NCI-H2029 (cell line): ENCODE measurements at regions not wholly inside any gene's neighbourhood (a gene's known extent, or its start where the extent isn't known, plus 50 kb on each side); places are given as distances from the start of the nearest gene placed in this dataset.
"Not testable (repeated sequence)": the region's sequence is repeated elsewhere in the genome, so short reads cannot be mapped to it uniquely, and the experiment has no call there.

ENCODE experiments used
- DNase-seq: peaks from one replicate; lab custom pipeline; 2025; lab: John Stamatoyannopoulos, UW

GRCh38 chr2:59176737-59177136 lies 935.6 kb upstream of the FANCL start:
- no peak for DNase-seq

GRCh38 chr2:59174536-59175243 lies 933.6 kb upstream of the FANCL start:
- no peak for DNase-seq

DNA sequence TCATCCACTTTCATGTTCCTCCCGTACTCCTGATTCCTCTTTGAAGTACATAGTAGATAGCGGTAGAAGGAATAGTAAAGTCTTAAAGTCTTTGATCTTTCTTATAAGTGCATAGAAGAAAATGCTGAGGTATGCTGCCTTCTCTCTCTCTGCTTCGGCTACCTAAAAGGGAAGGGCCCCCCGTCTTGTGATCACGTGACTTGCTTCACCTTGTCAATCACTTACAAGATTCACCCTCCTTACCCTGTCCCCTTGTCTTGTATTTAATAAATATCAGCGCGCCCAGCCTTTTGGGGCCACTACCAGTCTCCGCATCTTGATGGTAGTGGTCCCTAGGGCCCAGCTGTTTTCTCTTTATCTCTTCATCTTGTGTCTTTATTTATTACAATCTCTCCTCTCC lies 932.2 kb upstream of the FANCL start:
- DNase-seq = no peak

- no peak for DNase-seq
Measured at GRCh38 chr2:59171019-59171418, 929.9 kb upstream of the FANCL start.

DNA sequence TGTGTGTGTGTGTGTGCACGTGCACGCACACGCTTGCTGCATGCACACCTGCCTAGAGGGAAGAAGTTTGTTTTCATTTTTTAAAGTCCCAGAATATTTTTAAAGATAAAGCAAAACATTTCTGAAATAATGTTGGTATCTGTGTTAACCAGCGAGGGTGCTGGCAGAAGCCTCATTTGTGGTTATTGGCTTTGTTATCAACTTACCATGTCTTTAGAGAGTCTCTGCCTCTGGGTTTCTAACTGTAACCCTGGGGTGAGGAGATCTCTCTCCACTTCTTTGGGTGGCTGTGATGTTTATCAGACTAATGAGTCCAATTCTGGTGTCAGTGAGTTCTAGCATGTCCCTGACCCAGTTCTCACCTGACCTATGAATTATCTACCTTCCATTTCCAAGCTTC lies 927.6 kb upstream of the FANCL start:
- no peak for DNase-seq

- peak; percentile 64 for DNase-seq
Measured at GRCh38 chr2:59167514-59167913, 926.4 kb upstream of the FANCL start.

GRCh38 chr2:59157908-59158307 lies 916.8 kb upstream of the FANCL start:
- not testable (repeated sequence) for DNase-seq

DNA sequence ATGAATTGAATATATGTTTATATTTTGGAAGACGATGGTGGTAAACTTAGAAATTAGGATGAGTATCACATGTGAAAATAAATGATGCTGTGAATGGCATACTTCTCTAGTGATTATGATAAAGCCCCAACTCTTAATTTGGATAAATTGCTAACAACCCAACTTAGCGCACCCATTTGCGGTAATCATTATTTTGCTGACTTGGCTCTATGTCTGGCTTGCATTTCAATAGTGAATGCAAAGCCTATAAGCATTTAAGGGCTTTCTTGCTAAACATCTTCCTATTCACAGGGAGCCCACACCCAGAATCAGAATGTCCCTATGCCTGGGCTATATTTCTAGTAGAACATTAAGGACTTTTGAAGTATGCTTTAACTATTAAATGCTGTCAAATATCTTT lies 910.7 kb upstream of the FANCL start:
- DNase-seq = no peak

DNA sequence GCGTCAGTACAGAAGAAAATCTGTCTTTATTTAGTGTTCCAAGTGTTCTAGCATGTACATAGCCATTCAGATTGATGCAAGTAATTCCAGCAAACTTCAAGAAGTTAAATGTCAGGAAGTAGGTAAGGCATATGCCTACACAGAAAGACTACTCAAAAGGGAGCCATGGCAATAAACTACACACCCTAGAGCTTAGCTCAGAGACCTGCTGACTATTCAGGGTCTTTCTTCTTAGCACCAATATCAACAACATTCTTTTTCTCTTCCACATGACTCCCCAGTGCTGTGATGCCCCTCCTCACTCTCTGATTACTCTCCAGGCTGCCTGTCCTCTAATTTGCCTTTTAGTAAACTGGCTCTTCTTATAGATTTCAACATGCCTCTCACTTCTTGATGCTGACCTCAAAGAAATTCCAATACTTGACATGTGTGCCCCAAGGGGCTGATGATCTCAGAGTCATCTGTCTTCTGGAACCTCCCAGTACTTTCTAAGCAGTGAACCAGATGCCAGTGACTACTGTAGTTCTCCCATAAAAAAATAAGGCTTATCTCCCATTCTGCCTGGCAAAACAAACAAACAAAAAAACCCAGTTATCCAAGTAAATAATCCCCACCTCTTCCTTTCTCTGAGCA lies 909.2 kb upstream of the FANCL start:
- DNase-seq = no peak

GRCh38 chr2:59149271-59149670 lies 908.1 kb upstream of the FANCL start:
- no peak for DNase-seq

DNA sequence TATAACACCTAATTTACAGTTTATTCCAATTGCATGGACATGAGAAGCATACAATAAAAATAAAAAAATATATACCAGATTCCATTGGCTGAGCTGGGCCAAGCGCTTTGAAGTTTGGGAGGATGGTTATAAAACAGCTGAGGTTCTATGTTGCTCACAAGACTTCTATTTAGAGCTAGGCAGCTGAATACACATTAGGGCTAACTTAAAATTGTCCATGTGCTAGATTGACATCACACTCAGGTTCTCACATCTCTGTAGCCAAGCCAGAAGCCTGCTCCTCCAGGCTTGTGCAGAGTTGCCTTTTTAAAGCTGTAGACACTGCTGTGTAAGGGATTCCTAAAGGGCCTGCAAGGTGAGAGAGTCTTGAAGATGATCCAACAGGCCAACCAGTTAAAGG lies 871.1 kb upstream of the FANCL start:
- no peak for DNase-seq

GRCh38 chr2:59096973-59097372 lies 855.8 kb upstream of the FANCL start:
- no peak for DNase-seq

DNA sequence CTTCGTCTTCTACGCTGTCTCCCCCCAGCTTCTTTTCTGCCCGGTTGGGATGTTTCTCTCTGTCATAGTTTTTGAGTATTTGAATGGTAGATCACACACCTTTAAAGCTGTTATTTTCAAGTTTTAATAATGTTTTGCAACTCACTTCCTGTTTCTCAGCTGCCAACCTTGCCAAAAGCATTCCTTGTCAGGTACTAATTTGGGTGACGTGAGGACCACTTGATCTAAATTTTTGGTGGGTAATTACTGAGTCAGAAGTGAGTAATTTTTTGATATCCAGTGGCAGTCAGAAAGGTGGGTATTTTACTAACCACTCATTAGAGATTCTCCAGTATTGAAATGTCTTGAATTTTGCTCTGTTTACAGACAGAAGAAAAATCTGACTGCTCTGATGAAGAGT lies 852.4 kb upstream of the FANCL start:
- DNase-seq = no peak

GRCh38 chr2:59084326-59084725 lies 843.2 kb upstream of the FANCL start:
- DNase-seq = no peak

DNA sequence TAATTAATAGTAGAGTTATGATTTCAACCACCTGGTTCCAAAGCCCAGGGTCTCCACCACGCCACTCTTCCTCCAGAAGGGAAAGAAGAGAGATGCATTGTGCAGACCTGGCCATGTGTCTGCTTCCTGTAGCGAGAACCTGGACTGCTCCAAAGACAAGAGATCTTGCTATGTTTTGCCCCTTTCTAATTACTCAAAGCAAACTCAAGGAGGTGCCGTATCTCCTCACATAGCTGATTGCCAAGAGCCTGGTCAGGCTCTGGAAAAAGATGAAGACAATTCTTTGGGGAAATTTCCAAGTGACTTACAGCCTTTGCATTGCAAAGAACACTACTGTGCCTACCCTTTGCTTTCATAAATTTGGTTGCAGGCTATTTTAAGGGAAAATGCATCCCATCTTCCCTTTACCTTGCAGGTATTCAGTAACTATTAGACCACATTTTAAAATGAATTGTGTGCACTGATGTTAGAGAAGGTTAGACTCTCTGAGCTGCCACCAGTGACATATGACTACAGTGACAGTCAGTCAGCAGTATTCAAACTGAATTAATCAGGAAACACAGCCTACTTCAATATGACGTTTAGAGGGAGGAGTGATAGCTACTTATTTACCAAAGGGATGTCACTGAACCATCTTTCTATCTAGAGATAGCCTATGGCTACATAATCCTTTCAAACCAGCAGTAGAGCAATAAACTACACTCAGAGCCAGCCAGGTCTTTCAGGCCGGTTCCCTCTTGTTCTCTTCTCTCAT lies 842.1 kb upstream of the FANCL start:
- no peak for DNase-seq

DNA sequence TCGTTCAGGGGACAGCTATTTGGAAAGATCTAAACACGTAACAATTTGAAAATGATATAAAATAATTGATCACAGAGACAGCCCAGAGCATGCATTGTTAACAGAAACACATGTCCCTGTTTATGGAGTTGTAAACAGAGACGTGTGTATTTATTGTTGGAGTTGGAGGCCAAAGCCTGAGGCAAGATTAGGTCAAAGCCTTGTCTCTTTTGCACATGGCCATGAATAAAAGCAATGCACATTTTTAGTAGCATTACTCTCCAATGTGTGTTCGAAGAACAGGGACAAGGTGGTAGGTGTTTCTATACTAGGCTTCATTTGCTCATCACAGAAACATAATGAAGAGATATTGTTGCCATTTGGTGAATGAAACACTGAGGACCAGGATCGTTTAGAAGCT lies 841.5 kb upstream of the FANCL start:
- no peak for DNase-seq

GRCh38 chr2:59080451-59081181 lies 839.5 kb upstream of the FANCL start:
- no peak for DNase-seq

DNA sequence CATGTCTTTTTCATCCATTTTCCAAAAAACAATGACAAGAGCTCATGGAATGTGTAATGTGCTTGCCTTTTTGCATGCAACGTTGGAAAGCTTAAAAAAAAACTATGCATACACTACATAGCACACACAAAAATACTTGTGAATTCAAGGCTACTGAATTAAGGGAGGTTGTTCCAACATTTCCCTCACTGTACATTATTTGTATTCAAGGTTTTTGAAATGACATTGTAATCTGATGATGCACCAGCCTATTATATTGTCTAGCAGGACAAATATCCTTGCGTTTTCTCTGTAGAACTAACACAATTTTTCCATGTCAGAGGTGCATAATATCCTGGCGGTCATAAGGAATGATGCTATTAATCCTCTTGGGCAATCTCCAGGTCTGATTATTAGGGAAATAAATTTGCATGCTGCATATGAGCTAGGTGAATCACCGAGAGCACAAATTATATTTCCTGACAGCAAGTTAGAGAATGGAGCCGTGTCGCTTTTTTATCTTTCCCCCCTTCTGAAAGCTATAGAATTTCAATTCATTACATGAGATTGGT lies 836.9 kb upstream of the FANCL start:
- DNase-seq = no peak

DNA sequence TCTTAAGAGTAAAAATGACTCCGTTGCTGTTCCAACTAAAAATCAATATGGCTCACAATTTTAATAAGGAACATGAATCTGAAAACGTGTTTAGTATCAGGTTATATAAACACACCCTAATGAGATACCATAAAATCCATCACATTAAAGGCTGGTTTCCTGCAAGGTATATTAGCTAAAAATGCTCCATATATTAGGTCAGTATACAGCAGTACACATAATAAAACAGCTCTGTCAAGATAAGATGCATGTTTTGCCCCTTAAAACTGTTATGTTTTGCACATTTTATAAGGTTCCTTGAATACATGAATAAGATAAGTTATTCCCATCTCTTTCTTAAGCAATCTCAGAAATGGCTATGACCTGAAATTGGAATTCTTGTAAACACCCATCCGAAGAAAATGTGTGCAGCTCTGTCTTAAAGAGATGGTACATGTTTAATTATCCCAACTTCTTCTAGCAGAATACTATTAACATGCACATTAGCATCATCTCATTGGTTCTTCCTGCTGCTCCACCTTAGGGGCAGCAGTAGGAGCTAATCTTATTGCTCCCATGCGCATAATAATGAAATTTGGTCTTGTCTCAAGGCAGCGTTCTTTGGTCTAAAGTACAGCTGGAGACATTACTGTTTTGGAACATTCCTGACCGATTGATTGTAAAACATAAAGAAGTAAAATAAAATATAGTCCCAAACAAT lies 836.1 kb upstream of the FANCL start:
- no peak for DNase-seq

DNA sequence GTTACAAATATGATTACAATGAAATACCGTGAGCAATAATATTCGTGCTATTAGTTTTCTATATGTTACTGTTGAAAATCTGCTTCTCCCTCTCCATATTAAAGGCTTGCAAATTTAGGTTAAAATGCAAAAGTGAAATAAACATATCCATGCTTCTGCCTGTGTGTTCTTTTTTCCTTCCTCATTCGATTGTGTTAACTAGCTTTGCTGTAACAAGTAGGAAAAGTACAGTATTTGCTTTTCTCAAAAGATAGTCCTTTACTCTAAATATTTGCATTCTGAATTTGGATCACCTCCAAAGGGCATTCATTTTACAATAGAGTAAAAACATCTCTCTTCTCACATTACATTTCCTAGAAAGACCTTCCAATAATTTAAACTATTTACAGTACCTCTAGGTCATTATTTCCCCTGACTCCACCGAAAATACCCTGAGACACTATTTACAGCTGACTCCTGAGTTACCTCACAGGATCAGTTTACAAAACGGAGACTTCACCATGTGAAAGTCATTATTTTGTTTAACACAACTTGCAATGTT lies 835.0 kb upstream of the FANCL start:
- peak; percentile 30 for DNase-seq

DNA sequence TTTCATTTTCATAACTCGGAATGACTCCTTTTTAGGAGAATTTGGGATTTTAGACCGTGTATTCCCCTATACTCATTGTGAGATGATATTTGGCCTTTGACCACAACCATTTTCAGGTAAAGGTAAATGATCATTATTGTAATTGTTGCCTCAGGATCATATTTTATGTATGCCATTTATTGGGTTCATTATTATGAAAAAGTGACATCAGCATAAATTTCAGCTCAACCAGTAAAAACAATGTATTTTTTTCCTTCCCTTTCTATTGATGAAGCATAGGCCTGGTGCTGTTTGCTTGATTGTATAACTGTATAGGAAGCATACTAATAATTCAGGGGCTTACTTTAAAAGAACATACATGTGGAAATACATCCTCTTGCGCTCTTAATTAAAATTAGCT lies 832.9 kb upstream of the FANCL start:
- no peak for DNase-seq
